ENCODE measurements at regions not wholly inside any gene's neighbourhood (a gene's known extent, or its start where the extent isn't known, plus 50 kb on each side); places are given as distances from the start of the nearest gene placed in this dataset.

GRCh38 chr11:81700076-81700475 lies 1033.6 kb downstream of the FAM181B start:
- no peak for TF ChIP-seq EZH2phosphoT487 (IDR thresholded peaks at IDR 0.05; ENCODE audit: borderline replicate concordance, low read length)
- no peak for TF ChIP-seq CTCF (IDR thresholded peaks at IDR 0.05; ENCODE audit: low read depth, low read length, poor library complexity, severe bottlenecking)
- H3K4me3 ChIP-seq (ENCODE audit: low read length): no peak overlapping the region
- H3K4me1 ChIP-seq (ENCODE audit: control insufficient read depth, low read length): no peaks in the 10 kb centered on the region
- H3K27ac ChIP-seq (ENCODE audit: low read depth, low read length): no peak overlapping the region
- H3K9me3 ChIP-seq (ENCODE audit: control insufficient read depth, insufficient read depth, low read length): no peaks in the 10 kb centered on the region
- H3K9me2 ChIP-seq (replicated peaks; ENCODE audit: control insufficient read depth, low read length): no peaks in the 10 kb centered on the region
- H4K20me1 ChIP-seq (ENCODE audit: control insufficient read depth, insufficient read depth, low read depth, low read length): no peaks in the 10 kb centered on the region
- H3K4me2 ChIP-seq (ENCODE audit: low read length): no peak overlapping the region
- no peaks in the 10 kb centered on the region for H3K79me2 ChIP-seq (ENCODE audit: control insufficient read depth, low read length)
- H3K27me3 ChIP-seq (ENCODE audit: control insufficient read depth, low read length): no peaks in the 10 kb centered on the region
- H3K36me3 ChIP-seq (ENCODE audit: control insufficient read depth, low read length): no peaks in the 10 kb centered on the region
- H3F3A ChIP-seq (ENCODE audit: control insufficient read depth, insufficient read depth): no peaks in the 10 kb centered on the region

GRCh38 chr11:81687057-81687456 lies 1046.6 kb downstream of the FAM181B start:
- Histone ChIP-seq H3K9me3 (ENCODE audit: control insufficient read depth, insufficient read depth, low read length) (no peaks in the 10 kb centered on the region), H3K36me3 (ENCODE audit: control insufficient read depth, low read length) (no peaks in the 10 kb centered on the region), H3K4me3 (ENCODE audit: low read length) (no peak overlapping the region), H3K79me2 (ENCODE audit: control insufficient read depth, low read length) (no peaks in the 10 kb centered on the region), H4K20me1 (ENCODE audit: control insufficient read depth, insufficient read depth, low read depth, low read length) (no peaks in the 10 kb centered on the region), H3F3A (ENCODE audit: control insufficient read depth, insufficient read depth) (no peaks in the 10 kb centered on the region), H3K4me1 (ENCODE audit: control insufficient read depth, low read length) (no peaks in the 10 kb centered on the region), H3K27ac (ENCODE audit: low read depth, low read length) (no peak overlapping the region), H3K9me2 (replicated peaks; ENCODE audit: control insufficient read depth, low read length) (no peaks in the 10 kb centered on the region), H3K27me3 (ENCODE audit: control insufficient read depth, low read length) (no peaks in the 10 kb centered on the region), H3K4me2 (ENCODE audit: low read length) (no peak overlapping the region)
- no peak for TF ChIP-seq EZH2phosphoT487 (IDR thresholded peaks at IDR 0.05; ENCODE audit: borderline replicate concordance, low read length)
- TF ChIP-seq CTCF (IDR thresholded peaks at IDR 0.05; ENCODE audit: low read depth, low read length, poor library complexity, severe bottlenecking): no peak

GRCh38 chr11:81674211-81674610 lies 1059.5 kb downstream of the FAM181B start:
- no peaks in the 10 kb centered on the region for H3K4me1 ChIP-seq (ENCODE audit: control insufficient read depth, low read length)
- H3K4me3 ChIP-seq (ENCODE audit: low read length): no peak overlapping the region
- H3K79me2 ChIP-seq (ENCODE audit: control insufficient read depth, low read length): no peaks in the 10 kb centered on the region
- no peaks in the 10 kb centered on the region for H3K9me2 ChIP-seq (replicated peaks; ENCODE audit: control insufficient read depth, low read length)
- H3F3A ChIP-seq (ENCODE audit: control insufficient read depth, insufficient read depth): no peaks in the 10 kb centered on the region
- H3K9me3 ChIP-seq (ENCODE audit: control insufficient read depth, insufficient read depth, low read length): no peaks in the 10 kb centered on the region
- TF ChIP-seq EZH2phosphoT487 (IDR thresholded peaks at IDR 0.05; ENCODE audit: borderline replicate concordance, low read length): no peak
- no peak overlapping the region for H3K4me2 ChIP-seq (ENCODE audit: low read length)
- H3K36me3 ChIP-seq (ENCODE audit: control insufficient read depth, low read length): no peaks in the 10 kb centered on the region
- H4K20me1 ChIP-seq (ENCODE audit: control insufficient read depth, insufficient read depth, low read depth, low read length): no peaks in the 10 kb centered on the region
- H3K27me3 ChIP-seq (ENCODE audit: control insufficient read depth, low read length): no peaks in the 10 kb centered on the region
- H3K27ac ChIP-seq (ENCODE audit: low read depth, low read length): no peak overlapping the region

- no peaks in the 10 kb centered on the region for H3K79me2 ChIP-seq (ENCODE audit: control insufficient read depth, low read length)
- no peak for TF ChIP-seq EZH2phosphoT487 (IDR thresholded peaks at IDR 0.05; ENCODE audit: borderline replicate concordance, low read length)
- no peak for TF ChIP-seq CTCF (IDR thresholded peaks at IDR 0.05; ENCODE audit: low read depth, low read length, poor library complexity, severe bottlenecking)
- no peaks in the 10 kb centered on the region for H3K9me2 ChIP-seq (replicated peaks; ENCODE audit: control insufficient read depth, low read length)
- H3K27ac ChIP-seq (ENCODE audit: low read depth, low read length): no peak overlapping the region
- no peaks in the 10 kb centered on the region for H4K20me1 ChIP-seq (ENCODE audit: control insufficient read depth, insufficient read depth, low read depth, low read length)
- H3K4me3 ChIP-seq (ENCODE audit: low read length): no peak overlapping the region
- no peaks in the 10 kb centered on the region for H3K9me3 ChIP-seq (ENCODE audit: control insufficient read depth, insufficient read depth, low read length)
- H3K27me3 ChIP-seq (ENCODE audit: control insufficient read depth, low read length): no peaks in the 10 kb centered on the region
- H3K4me2 ChIP-seq (ENCODE audit: low read length): no peak overlapping the region
- no peaks in the 10 kb centered on the region for H3K4me1 ChIP-seq (ENCODE audit: control insufficient read depth, low read length)
- H3F3A ChIP-seq (ENCODE audit: control insufficient read depth, insufficient read depth): no peaks in the 10 kb centered on the region
- no peaks in the 10 kb centered on the region for H3K36me3 ChIP-seq (ENCODE audit: control insufficient read depth, low read length)
Measured at GRCh38 chr11:81673001-81673400, 1060.7 kb downstream of the FAM181B start.
